ENCODE measurements at regions not wholly inside any gene's neighbourhood (a gene's known extent, or its start where the extent isn't known, plus 50 kb on each side); places are given as distances from the start of the nearest gene placed in this dataset.

GRCh38 chr3:152103257-152103656, 165.5 kb upstream of the MBNL1 start:
- no peak for TF ChIP-seq POLR2A (IDR thresholded peaks at IDR 0.05)
- no peak for TF ChIP-seq CTCF (IDR thresholded peaks at IDR 0.05)
